Fibroblast of villous mesenchyme (primary cell): ENCODE measurements at regions not wholly inside any gene's neighbourhood (a gene's known extent, or its start where the extent isn't known, plus 50 kb on each side); places are given as distances from the start of the nearest gene placed in this dataset.

ENCODE experiments used
- DNase-seq: peaks from one replicate; pipeline ENCODE4 v3.0.0-alpha.2; 2010; ENCODE audit warnings: low read depth
- H3K4me3 ChIP-seq: 2 replicates; pipeline ENCODE4 v1.5.1; 2011; ENCODE audit warnings: low read depth, mild to moderate bottlenecking, low read length
- TF ChIP-seq, protein P1 (sequence below): IDR thresholded peaks from 2 replicates; pipeline ENCODE4 v1.5.1; 2012; ENCODE audit warnings: low read depth, mild to moderate bottlenecking, low read length; ENCODE audit not compliant: insufficient read depth

DNA sequence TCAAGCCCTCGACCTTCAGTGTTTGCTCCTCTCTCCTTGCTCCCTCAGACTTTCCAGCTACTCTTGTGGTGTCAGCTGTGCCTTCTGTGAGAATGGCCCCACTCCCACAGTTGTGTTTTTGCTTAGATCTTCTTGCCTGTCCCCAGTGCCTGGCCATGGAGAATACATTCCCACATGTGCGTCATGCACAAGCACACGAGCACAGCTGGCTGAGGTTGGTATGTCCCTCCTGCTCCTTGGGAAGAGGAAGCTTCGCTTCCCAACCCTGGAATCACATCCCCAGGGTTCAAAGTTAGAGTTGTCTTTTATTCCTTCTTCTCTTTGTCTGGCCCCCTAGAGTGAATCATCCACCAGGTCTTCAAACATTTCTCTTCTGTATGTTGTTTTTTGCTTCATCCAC is 518.6 kb downstream of the CCDC171 start:
- H3K4me3 ChIP-seq, result no peak overlapping the region
- TF ChIP-seq, protein P1, sequence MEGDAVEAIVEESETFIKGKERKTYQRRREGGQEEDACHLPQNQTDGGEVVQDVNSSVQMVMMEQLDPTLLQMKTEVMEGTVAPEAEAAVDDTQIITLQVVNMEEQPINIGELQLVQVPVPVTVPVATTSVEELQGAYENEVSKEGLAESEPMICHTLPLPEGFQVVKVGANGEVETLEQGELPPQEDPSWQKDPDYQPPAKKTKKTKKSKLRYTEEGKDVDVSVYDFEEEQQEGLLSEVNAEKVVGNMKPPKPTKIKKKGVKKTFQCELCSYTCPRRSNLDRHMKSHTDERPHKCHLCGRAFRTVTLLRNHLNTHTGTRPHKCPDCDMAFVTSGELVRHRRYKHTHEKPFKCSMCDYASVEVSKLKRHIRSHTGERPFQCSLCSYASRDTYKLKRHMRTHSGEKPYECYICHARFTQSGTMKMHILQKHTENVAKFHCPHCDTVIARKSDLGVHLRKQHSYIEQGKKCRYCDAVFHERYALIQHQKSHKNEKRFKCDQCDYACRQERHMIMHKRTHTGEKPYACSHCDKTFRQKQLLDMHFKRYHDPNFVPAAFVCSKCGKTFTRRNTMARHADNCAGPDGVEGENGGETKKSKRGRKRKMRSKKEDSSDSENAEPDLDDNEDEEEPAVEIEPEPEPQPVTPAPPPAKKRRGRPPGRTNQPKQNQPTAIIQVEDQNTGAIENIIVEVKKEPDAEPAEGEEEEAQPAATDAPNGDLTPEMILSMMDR, result no peak
- no peak for DNase-seq

DNA sequence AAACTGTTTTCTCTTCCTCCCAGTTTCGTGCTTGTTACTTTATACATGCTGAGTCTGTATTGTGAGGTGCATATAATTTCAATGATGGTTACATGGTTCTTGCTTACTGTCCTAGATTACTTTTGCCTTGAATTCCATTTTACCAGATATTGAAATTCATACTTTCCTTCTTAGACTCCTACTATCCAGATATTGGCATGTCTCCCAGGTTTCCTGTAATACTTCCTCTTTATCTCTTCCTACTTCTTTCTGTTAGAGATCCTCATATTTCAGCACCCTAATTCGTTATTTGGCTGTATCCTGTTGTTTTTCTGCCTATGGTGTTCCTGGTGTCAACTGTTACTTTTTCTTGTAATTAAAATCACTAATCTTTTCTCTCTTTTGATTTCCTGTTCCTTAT is 522.1 kb downstream of the CCDC171 start:
- H3K4me3 ChIP-seq, result no peak overlapping the region
- peak; percentile 46 for DNase-seq
- TF ChIP-seq, protein P1, result no peak

DNA sequence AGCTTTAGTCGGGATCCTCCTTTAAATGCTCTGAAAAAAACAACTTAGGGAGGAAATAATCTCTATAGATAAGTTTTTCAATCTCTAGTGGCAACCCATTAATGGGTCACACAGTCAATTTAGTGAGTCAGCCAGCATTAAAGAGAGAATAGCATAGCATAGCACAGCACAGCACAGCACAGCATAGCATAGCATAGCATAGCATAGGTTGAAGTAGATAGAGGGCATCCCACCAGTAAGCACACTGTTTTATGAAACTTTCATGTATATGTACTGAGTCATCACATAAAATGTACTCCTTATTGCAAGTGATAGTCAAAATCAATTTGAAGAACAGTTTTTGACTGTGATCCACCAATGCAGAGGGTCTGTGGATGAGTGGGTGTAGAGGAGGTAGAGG is 522.9 kb downstream of the CCDC171 start:
- no peak for DNase-seq
- TF ChIP-seq, protein P1, result no peak
- no peak overlapping the region for H3K4me3 ChIP-seq

DNA sequence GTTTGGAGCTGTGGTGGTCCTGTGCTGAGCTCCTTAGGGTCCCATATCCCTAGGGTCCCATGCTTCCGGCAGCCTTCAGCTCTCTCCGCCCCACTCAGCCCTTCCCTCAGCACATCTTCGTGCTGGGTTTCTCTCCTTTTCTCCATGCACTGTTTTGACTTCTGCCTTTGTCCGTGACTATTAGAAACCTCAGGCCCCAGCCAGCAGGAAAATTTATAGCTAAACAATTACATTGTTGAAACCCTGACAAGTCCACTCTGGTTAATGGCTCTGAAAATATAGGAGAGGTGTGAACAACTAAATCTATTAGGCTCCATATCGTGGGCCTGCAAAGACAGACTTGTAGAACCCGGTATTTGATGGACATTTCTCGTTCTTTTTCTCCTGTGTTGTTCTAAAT is 523.7 kb downstream of the CCDC171 start:
- TF ChIP-seq, protein P1, result no peak
- H3K4me3 ChIP-seq, result no peak overlapping the region
- no peak for DNase-seq

DNA sequence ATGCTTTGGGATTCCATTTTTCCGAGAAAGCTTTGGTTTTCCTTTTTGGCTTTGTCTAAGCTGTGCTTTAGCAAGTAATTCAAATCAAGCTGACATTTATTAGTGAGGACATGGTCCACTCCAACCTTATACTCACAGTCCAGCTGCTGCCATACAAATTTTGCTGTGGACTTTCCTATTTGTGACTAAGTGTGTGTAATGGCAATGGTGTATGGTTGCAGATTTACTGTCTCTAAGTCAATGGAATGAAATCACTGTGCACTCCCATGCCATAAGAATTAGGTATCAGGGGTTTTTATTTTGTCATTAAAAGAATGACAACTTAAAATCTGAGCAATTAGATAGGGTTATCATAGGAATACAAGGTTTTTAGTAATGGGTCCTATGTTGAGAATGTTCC is 530.0 kb downstream of the CCDC171 start:
- no peak for DNase-seq
- H3K4me3 ChIP-seq, result no peak overlapping the region
- TF ChIP-seq, protein P1, result no peak

DNA sequence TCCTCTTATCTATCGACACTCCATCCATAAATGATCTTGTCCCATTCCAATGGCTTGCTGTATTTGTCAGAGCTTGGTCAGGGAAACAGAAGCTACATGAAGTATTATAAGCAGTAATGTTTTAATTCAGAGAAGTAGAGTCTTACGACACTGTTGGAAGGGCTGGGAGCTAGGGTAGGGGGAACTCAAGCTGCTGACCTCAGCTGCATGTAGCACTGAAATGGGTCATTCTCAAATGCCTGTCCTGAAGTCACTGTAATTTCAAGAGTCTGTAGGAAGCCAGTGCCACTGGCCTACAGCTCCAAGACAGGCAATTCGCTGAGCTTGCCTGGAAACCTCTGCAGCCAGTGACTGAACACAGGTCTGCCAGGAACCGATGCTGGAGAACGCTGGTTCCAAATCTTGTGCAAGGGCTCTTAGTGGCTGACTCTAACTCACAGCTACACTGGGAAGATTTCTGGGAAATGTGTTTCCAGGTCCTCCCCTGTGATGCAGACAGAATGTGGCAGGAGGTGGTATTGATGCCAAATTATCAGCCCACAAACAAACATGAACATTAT is 532.4 kb downstream of the CCDC171 start:
- TF ChIP-seq, protein P1, result no peak
- H3K4me3 ChIP-seq, result no peak overlapping the region
- DNase-seq, result no peak
